T-cell (primary cell): ENCODE measurements at regions not wholly inside any gene's neighbourhood (a gene's known extent, or its start where the extent isn't known, plus 50 kb on each side); places are given as distances from the start of the nearest gene placed in this dataset.
A peak's percentile ranks its signal among the peaks of the same experiment; 100 is the strongest.

Source experiments
- ATAC-seq, 4 experiments: fragments of 200-7000 bp in 3 of 4; fragments of 150-1000 bp in 1 of 4; cut with Tn5 transposase; replicated peaks in 1 of 4; 1 replicate in 3 of 4; 2 replicates in 1 of 4; pipeline ENCODE4 v1.10.0; 2021; ENCODE audit warnings: moderate library complexity in 3 of 4, mild to moderate bottlenecking in 2 of 4, moderate number of reproducible peaks in 1 of 4
- CTCF ChIA-PET, 2 donors: fragments of 300-600 bp; sonication (Branson Sonifier 250); formaldehyde crosslinking; loops; one replicate each; lab custom pipeline; 2022; ENCODE audit warnings: antibody characterized with exemption in 2 of 2; lab: Charles Lee
- POLR2A ChIA-PET, 2 donors: fragments of 300-600 bp; sonication (Branson Sonifier 250); formaldehyde crosslinking; loops; one replicate each; lab custom pipeline; 2022; ENCODE audit warnings: antibody characterized with exemption in 2 of 2; lab: Charles Lee
- DNase-seq, 35 experiments: peaks; one replicate each; pipeline versions ENCODE4 v3.0.0 to v3.0.0-alpha.2; 2013 to 2023
- H3K27ac ChIP-seq: one replicate; pipeline ENCODE4 v1.5.1; 2013; ENCODE audit warnings: low read length
- H3K27me3 ChIP-seq, 2 experiments: replicated peaks in 1 of 2; 1 replicate in 1 of 2; 2 replicates in 1 of 2; pipeline versions ENCODE4 v1.6.1 to v1.7.0; 2013; ENCODE audit warnings: low read length in 1 of 2, mixed read lengths in 1 of 2; ENCODE audit not compliant: control insufficient read depth in 2 of 2, insufficient read depth in 2 of 2; ENCODE audit errors: extremely low read depth in 1 of 2
- H3K36me3 ChIP-seq, 2 donors: 1 replicate in 1 of 2; 2 replicates in 1 of 2; pipeline versions ENCODE4 v1.6.1 to v1.7.0; 2013; ENCODE audit warnings: low read length in 1 of 2; ENCODE audit not compliant: control insufficient read depth in 2 of 2, insufficient read depth in 1 of 2; ENCODE audit errors: extremely low read depth in 1 of 2
- H3K4me1 ChIP-seq, 2 experiments: 1 replicate in 1 of 2; 2 replicates in 1 of 2; pipeline versions ENCODE4 v1.6.1 to v1.7.0; 2013; ENCODE audit warnings: low read length in 2 of 2, mixed read lengths in 1 of 2; ENCODE audit not compliant: insufficient read depth in 2 of 2, control insufficient read depth in 1 of 2; ENCODE audit errors: extremely low read depth in 1 of 2
- H3K4me3 ChIP-seq, 2 donors: 1 replicate in 1 of 2; 2 replicates in 1 of 2; pipeline versions ENCODE4 v1.5.1 to v1.7.0; 2013; ENCODE audit warnings: mild to moderate bottlenecking in 2 of 2, low read length in 1 of 2, moderate library complexity in 1 of 2; ENCODE audit not compliant: control insufficient read depth in 1 of 2; ENCODE audit errors: extremely low read depth in 1 of 2
- H3K9me3 ChIP-seq: 2 replicates; pipeline ENCODE4 v1.7.0; 2013
- H3K27ac Mint-ChIP-seq, 2 donors: one replicate each; pipeline ENCODE4 v1.8.0; 2020 to 2021; ENCODE audit warnings: mild to moderate bottlenecking in 2 of 2, mixed read lengths in 2 of 2
- H3K27me3 Mint-ChIP-seq, 2 donors: one replicate each; pipeline ENCODE4 v1.8.0; 2021 to 2022; ENCODE audit warnings: mixed read lengths in 2 of 2
- H3K36me3 Mint-ChIP-seq: one replicate; pipeline ENCODE4 v1.8.0; 2021; ENCODE audit warnings: mixed read lengths
- H3K4me1 Mint-ChIP-seq, 3 donors: one replicate each; pipeline ENCODE4 v1.8.0; 2020 to 2022; ENCODE audit warnings: mixed read lengths in 3 of 3, mild to moderate bottlenecking in 1 of 3
- H3K4me3 Mint-ChIP-seq, 3 donors: one replicate each; pipeline ENCODE4 v1.8.0; 2020 to 2022; ENCODE audit warnings: mild to moderate bottlenecking in 3 of 3, mixed read lengths in 3 of 3, moderate library complexity in 3 of 3
- H3K9me3 Mint-ChIP-seq, 3 donors: one replicate each; pipeline ENCODE4 v1.8.0; 2020 to 2022; ENCODE audit warnings: mixed read lengths in 3 of 3
- WGBS: methylation state at CpG from one replicate; pipeline ENCODE4 v1.1.5; 2013; ENCODE audit warnings: missing lambda C conversion rate; ENCODE audit not compliant: insufficient coverage; 5-methylcytosine and 5-hydroxymethylcytosine counted together

DNA sequence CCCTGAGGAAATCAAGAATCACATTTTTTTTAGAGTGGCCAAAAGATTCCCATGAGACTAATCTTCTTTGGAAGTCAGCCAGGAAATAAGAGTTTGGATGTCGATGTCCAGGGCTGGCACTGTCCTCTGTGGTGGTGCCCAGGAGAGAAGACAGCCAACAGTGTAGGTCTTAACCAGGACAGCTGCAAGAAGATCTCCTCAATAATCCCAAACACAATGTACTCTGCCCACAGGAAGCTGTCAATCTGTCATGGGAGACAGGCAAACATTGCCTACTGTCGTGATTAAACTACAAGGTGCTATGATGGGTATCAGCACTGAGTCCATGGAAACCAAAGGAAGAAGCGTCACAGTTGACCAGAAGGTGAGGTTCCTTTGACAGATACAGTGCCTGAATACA lies 174.1 kb downstream of the PIK3R1 start:
- Histone ChIP-seq H3K4me3 (no peak overlapping the region), H3K4me1 (peaks cover 3% of the 10 kb centered on the region in 2 experiments), H3K36me3 (no peaks in the 10 kb centered on the region), H3K9me3 (no peaks in the 10 kb centered on the region), H3K27me3 (no peaks in the 10 kb centered on the region), H3K27ac (no peak overlapping the region)
- no peaks in the 10 kb centered on the region for H3K36me3 Mint-ChIP-seq
- H3K27ac Mint-ChIP-seq: no peak overlapping the region
- ATAC-seq (no peak), DNase-seq (no peak)
- H3K4me3 Mint-ChIP-seq: no peak overlapping the region
- H3K4me1 Mint-ChIP-seq: peaks cover 9 to 19% (median 19%) of the 10 kb centered on the region in 3 donors
- no peaks in the 10 kb centered on the region for H3K27me3 Mint-ChIP-seq
- H3K9me3 Mint-ChIP-seq: peaks cover 0 to 8% (median 6%) of the 10 kb centered on the region in 3 donors
- POLR2A ChIA-PET: interaction anchor here in 1 of 2 donors (0.9 kb wide), 1 partner anchor 51 kb away, joined by 4 read pairs; no protein-coding TSS in a partner anchor
- WGBS: 94% methylated on average over 2 of the region's 3 CpGs
- CTCF ChIA-PET: no interaction called here

DNA sequence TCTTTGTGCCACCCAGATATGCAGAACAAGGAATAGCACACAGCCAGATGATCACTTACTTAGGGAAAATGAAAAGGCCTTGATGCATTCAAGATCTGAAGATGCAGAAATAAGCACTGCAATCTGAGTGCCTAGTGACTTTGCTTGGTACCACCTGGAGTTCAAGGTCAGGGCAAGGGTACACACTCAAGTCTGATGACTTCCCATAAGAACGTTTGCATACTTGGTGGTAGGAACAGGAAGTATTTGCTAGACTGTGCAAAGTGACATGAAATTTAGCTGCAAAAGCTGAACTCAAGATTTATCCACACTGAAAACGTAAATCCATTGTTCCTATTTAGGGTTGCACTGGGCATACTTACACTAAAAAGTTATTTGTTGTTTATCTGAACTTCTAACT lies 177.1 kb downstream of the PIK3R1 start:
- no peak overlapping the region for H3K27ac ChIP-seq
- Mint-ChIP-seq H3K36me3 (no peaks in the 10 kb centered on the region), H3K4me3 (no peak overlapping the region), H3K27ac (peak overlapping the region in 1 of 2 donors; percentile 29), H3K9me3 (peaks cover 2 to 9% (median 8%) of the 10 kb centered on the region in 3 donors), H3K4me1 (peaks cover 0 to 11% (median 11%) of the 10 kb centered on the region in 3 donors), H3K27me3 (no peaks in the 10 kb centered on the region)
- 0% methylated on average over 1 of the region's 2 CpGs for WGBS
- H3K36me3 ChIP-seq: no peaks in the 10 kb centered on the region
- H3K4me1 ChIP-seq: peaks cover 3 to 6% of the 10 kb centered on the region in 2 experiments
- POLR2A ChIA-PET: interaction anchor here in 1 of 2 donors (0.5 kb wide), 1 partner anchor 32 kb away, joined by 5 read pairs; no protein-coding TSS in a partner anchor
- no peaks in the 10 kb centered on the region for H3K27me3 ChIP-seq
- H3K9me3 ChIP-seq: no peaks in the 10 kb centered on the region
- H3K4me3 ChIP-seq: no peak overlapping the region
- ATAC-seq (peak in 1 of 4 experiments; percentile 35), DNase-seq (no peak)
- CTCF ChIA-PET: interaction anchor here in 1 of 2 donors (0.6 kb wide), 1 partner anchor 537 kb away, joined by 3 read pairs; no protein-coding TSS in a partner anchor

DNA sequence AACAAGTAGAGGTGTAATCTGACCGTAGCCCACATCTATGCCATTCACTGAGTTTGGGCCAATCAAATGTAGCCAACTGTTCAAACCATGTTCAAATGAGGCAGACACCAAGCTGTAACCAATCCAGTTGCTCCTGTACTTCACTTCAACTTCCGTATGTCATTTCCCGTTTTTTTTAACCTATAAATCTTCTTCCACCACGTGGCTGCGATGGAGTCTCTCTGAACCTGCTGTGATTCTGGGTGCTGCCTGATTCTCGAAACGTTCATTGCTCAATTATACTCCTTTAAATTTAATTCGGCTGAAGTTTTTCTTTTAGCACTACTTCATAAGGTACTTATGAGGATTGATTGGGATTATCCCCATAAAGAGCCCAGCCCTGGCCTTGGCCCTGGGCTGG lies 179.7 kb downstream of the PIK3R1 start:
- Histone ChIP-seq H3K4me3 (no peak overlapping the region), H3K27ac (no peak overlapping the region), H3K27me3 (no peaks in the 10 kb centered on the region), H3K4me1 (peaks cover 3 to 6% of the 10 kb centered on the region in 2 experiments), H3K36me3 (no peaks in the 10 kb centered on the region), H3K9me3 (no peaks in the 10 kb centered on the region)
- CTCF ChIA-PET: no interaction called here
- H3K36me3 Mint-ChIP-seq: no peaks in the 10 kb centered on the region
- ATAC-seq: no peak
- no peak for DNase-seq
- peaks cover 0 to 11% (median 11%) of the 10 kb centered on the region in 3 donors for H3K4me1 Mint-ChIP-seq
- POLR2A ChIA-PET: no interaction called here
- H3K4me3 Mint-ChIP-seq: no peak overlapping the region
- WGBS: 93% methylated on average over 5 of the region's 8 CpGs
- no peak overlapping the region for H3K27ac Mint-ChIP-seq
- H3K9me3 Mint-ChIP-seq: peaks cover 2 to 12% (median 9%) of the 10 kb centered on the region in 3 donors
- no peaks in the 10 kb centered on the region for H3K27me3 Mint-ChIP-seq

DNA sequence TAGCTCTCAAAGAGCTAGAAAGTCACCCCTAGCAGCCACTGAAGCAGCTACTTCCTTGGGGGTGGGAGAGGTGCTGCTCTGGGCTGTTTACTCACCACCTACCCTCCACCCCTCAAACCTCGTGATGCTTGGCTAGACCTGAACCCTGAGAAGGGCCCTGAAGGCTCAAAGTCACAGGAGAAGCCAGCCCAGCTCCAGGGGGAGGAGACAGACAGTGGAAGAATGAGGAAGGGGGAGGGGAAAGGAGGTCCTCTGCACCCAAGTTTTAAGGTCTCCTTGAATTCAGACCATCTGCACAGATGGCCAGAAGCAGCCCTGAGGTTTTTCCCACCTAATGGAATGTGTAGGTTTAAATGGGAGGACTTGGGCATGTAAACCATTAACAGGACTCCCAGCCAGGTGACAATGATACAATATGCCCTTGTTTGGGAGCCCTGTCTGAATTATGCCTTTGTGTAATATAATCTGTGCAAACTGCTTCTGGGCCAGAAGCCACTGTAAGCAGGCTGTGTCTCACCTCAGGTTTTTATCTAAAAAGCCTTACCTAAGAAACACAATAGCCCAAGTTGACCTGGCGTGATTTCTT lies 180.5 kb downstream of the PIK3R1 start:
- Mint-ChIP-seq H3K4me1 (peaks cover 0 to 11% (median 11%) of the 10 kb centered on the region in 3 donors), H3K27me3 (no peaks in the 10 kb centered on the region), H3K36me3 (no peaks in the 10 kb centered on the region), H3K27ac (no peak overlapping the region), H3K9me3 (peaks cover 2 to 12% (median 9%) of the 10 kb centered on the region in 3 donors), H3K4me3 (no peak overlapping the region)
- ChIA-PET CTCF (interaction anchor here in 1 of 2 donors (0.6 kb wide), 1 partner anchor 468 kb away, joined by 3 read pairs; no protein-coding TSS in a partner anchor), POLR2A (no interaction called here)
- H3K27me3 ChIP-seq: no peaks in the 10 kb centered on the region
- no CpG with 5 or more reads among the region's 2 CpGs for WGBS
- H3K9me3 ChIP-seq: no peaks in the 10 kb centered on the region
- H3K36me3 ChIP-seq: no peaks in the 10 kb centered on the region
- H3K4me1 ChIP-seq: peaks cover 3 to 6% of the 10 kb centered on the region in 2 experiments
- ATAC-seq (no peak), DNase-seq (no peak)
- H3K27ac ChIP-seq: no peak overlapping the region
- H3K4me3 ChIP-seq: no peak overlapping the region

DNA sequence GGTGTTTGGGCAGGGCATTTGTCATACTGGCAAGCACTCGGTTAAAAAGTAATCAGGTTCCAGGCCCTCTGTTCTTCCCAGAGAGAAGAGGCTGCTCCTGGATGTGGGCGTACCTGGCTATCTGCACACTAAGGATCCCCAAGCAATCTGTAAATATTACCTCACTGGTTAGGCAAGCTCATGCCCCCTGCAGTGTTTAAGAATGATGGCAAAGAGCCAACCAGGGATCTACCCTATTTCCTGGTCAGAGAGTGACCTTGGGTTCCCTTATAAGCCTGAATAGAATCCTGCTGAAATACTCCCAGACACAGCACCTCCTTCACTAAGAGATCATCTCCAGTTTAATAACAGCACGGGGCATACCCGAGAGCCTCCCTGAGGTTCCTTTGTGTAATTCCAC lies 181.2 kb downstream of the PIK3R1 start:
- peaks cover 3 to 6% of the 10 kb centered on the region in 2 experiments for H3K4me1 ChIP-seq
- no peaks in the 10 kb centered on the region for H3K36me3 ChIP-seq
- DNase-seq (no peak), ATAC-seq (no peak)
- peaks cover 2 to 11% (median 7%) of the 10 kb centered on the region in 3 donors for H3K9me3 Mint-ChIP-seq
- H3K4me3 ChIP-seq: no peak overlapping the region
- ChIA-PET CTCF (no interaction called here), POLR2A (no interaction called here)
- 86% methylated on average over 3 of the region's 4 CpGs for WGBS
- no peaks in the 10 kb centered on the region for H3K9me3 ChIP-seq
- no peaks in the 10 kb centered on the region for H3K27me3 Mint-ChIP-seq
- H3K27ac Mint-ChIP-seq: no peak overlapping the region
- no peaks in the 10 kb centered on the region for H3K36me3 Mint-ChIP-seq
- no peak overlapping the region for H3K4me3 Mint-ChIP-seq
- peaks cover 0 to 11% (median 11%) of the 10 kb centered on the region in 3 donors for H3K4me1 Mint-ChIP-seq
- no peak overlapping the region for H3K27ac ChIP-seq
- H3K27me3 ChIP-seq: no peaks in the 10 kb centered on the region

DNA sequence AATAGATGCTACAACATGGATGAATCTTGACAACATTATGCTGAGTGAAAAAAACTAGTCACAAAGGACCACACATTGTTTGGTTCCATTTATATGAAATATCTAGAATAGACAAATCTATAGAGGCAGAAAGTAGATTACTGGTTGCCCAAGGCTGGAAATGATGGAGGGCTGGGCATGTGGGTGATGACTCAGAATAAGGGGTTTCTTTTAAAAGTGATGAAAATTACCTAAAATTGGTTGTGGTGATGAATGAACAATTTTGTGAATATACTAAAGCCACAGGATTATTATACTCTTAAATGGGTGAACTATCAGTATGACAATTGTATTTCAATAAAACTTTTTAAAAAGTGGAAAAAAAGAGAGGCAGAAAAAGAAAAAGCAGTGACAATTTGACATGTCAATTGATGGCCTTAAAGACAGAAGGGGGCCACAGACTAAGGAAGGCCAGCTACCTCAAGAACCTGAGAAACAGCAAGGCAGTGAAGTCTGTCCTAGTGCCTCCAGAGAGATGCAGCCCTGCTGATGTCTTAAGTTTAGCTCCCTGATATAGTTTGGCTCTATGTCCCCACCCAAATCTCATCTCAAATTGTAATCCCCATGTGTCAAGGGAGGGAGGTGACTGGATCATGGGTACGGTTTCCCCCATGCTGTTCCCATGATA lies 182.7 kb downstream of the PIK3R1 start:
- POLR2A ChIA-PET: no interaction called here
- no peaks in the 10 kb centered on the region for H3K27me3 Mint-ChIP-seq
- H3K27me3 ChIP-seq: no peaks in the 10 kb centered on the region
- no peak overlapping the region for H3K27ac Mint-ChIP-seq
- H3K9me3 ChIP-seq: no peaks in the 10 kb centered on the region
- DNase-seq: no peak
- peaks cover 2 to 7% (median 3%) of the 10 kb centered on the region in 3 donors for H3K9me3 Mint-ChIP-seq
- H3K4me3 ChIP-seq: no peak overlapping the region
- peaks cover 0 to 3% of the 10 kb centered on the region in 2 experiments for H3K4me1 ChIP-seq
- CTCF ChIA-PET: no interaction called here
- no peak for ATAC-seq
- H3K36me3 ChIP-seq: no peaks in the 10 kb centered on the region
- peaks cover 0 to under 1% (median under 1%) of the 10 kb centered on the region in 3 donors for H3K4me1 Mint-ChIP-seq
- WGBS: no CpG with 5 or more reads among the region's 1 CpG
- no peaks in the 10 kb centered on the region for H3K36me3 Mint-ChIP-seq
- no peak overlapping the region for H3K4me3 Mint-ChIP-seq
- no peak overlapping the region for H3K27ac ChIP-seq
